Esophagus squamous epithelium (tissue), 4 donors: ENCODE measurements at regions not wholly inside any gene's neighbourhood (a gene's known extent, or its start where the extent isn't known, plus 50 kb on each side); places are given as distances from the start of the nearest gene placed in this dataset.

ENCODE experiments used
- POLR2A ChIP-seq, 4 donors: fragments of 450-650 bp; IDR thresholded peaks; one replicate each; pipeline ENCODE4 v1.6.1; 2017; ENCODE audit warnings: antibody characterized with exemption in 4 of 4, mild to moderate bottlenecking in 4 of 4, moderate library complexity in 3 of 4
- TF ChIP-seq, protein P1 (sequence below), 6 experiments: fragments of 450-650 bp in 4 of 6; fragments of 200-600 bp in 2 of 6; sonication (generic) in 2 of 6; IDR thresholded peaks; one replicate each; pipeline ENCODE4 v1.5.1; 2016 to 2019; ENCODE audit warnings: antibody characterized with exemption in 6 of 6, mild to moderate bottlenecking in 4 of 6, moderate library complexity in 4 of 6

GRCh38 chr13:55577082-55577846, 1563.5 kb upstream of the PRR20A start:
- TF ChIP-seq, protein P1, sequence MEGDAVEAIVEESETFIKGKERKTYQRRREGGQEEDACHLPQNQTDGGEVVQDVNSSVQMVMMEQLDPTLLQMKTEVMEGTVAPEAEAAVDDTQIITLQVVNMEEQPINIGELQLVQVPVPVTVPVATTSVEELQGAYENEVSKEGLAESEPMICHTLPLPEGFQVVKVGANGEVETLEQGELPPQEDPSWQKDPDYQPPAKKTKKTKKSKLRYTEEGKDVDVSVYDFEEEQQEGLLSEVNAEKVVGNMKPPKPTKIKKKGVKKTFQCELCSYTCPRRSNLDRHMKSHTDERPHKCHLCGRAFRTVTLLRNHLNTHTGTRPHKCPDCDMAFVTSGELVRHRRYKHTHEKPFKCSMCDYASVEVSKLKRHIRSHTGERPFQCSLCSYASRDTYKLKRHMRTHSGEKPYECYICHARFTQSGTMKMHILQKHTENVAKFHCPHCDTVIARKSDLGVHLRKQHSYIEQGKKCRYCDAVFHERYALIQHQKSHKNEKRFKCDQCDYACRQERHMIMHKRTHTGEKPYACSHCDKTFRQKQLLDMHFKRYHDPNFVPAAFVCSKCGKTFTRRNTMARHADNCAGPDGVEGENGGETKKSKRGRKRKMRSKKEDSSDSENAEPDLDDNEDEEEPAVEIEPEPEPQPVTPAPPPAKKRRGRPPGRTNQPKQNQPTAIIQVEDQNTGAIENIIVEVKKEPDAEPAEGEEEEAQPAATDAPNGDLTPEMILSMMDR (IDR thresholded peaks at IDR 0.05) = no peak
- no peak for TF ChIP-seq POLR2A (IDR thresholded peaks at IDR 0.05)
